Spleen (tissue), 11 donors: ENCODE measurements at regions not wholly inside any gene's neighbourhood (a gene's known extent, or its start where the extent isn't known, plus 50 kb on each side); places are given as distances from the start of the nearest gene placed in this dataset.

Experiments
- DNase-seq: peaks from one replicate; pipeline ENCODE4 v3.0.0-alpha.2; 2020
- H3K27ac ChIP-seq, 8 donors: fragments of 200-600 bp; sonication (generic) in 7 of 8; 1 replicate in 4 of 8; 2 replicates in 4 of 8; pipeline versions ENCODE4 v1.5.0 to v1.8.0; 2016 to 2021; ENCODE audit warnings: inconsistent platforms in 4 of 8, mild to moderate bottlenecking in 4 of 8, moderate library complexity in 1 of 8
- H3K27me3 ChIP-seq, 7 donors: fragments of 200-600 bp; sonication (generic) in 6 of 7; replicated peaks in 1 of 7; 1 replicate in 4 of 7; 2 replicates in 3 of 7; pipeline versions ENCODE4 v1.5.0 to v1.8.0; 2016 to 2021; ENCODE audit warnings: inconsistent platforms in 3 of 7, mild to moderate bottlenecking in 1 of 7
- H3K36me3 ChIP-seq, 6 donors: fragments of 200-600 bp; sonication (generic) in 5 of 6; 1 replicate in 4 of 6; 2 replicates in 2 of 6; pipeline versions ENCODE4 v1.5.0 to v1.8.0; 2016 to 2021; ENCODE audit warnings: inconsistent platforms in 2 of 6
- H3K4me1 ChIP-seq, 6 donors: fragments of 200-600 bp; sonication (generic) in 5 of 6; 1 replicate in 3 of 6; 2 replicates in 3 of 6; pipeline versions ENCODE4 v1.5.0 to v1.8.0; 2016 to 2021; ENCODE audit warnings: inconsistent platforms in 3 of 6
- H3K4me3 ChIP-seq, 8 donors: fragments of 200-600 bp; sonication (generic) in 7 of 8; 1 replicate in 4 of 8; 2 replicates in 4 of 8; pipeline versions ENCODE4 v1.5.0 to v1.8.0; 2016 to 2021; ENCODE audit warnings: inconsistent platforms in 4 of 8, mild to moderate bottlenecking in 4 of 8, moderate library complexity in 2 of 8
- H3K9me3 ChIP-seq, 8 donors: fragments of 200-600 bp; sonication (generic) in 7 of 8; 1 replicate in 4 of 8; 2 replicates in 4 of 8; pipeline versions ENCODE4 v1.5.0 to v1.8.0; 2016 to 2021; ENCODE audit warnings: inconsistent platforms in 4 of 8
- POLR2A ChIP-seq, 3 donors: fragments of 450-650 bp; IDR thresholded peaks; one replicate each; pipeline ENCODE4 v1.5.1; 2017; ENCODE audit warnings: antibody characterized with exemption in 3 of 3, mild to moderate bottlenecking in 1 of 3
- POLR2AphosphoS5 ChIP-seq, 3 donors: sonication (generic); formaldehyde crosslinking; IDR thresholded peaks; one replicate each; pipeline ENCODE4 v1.5.1; 2017; ENCODE audit warnings: antibody characterized with exemption in 3 of 3
- WGBS, 5 donors: extraction: QIAGEN DNeasy Blood & Tissue Kit in 3 of 5; methylation state at CpG; one replicate each; pipeline versions ENCODE4 v1.1.5 to v1.1.7; 2013 to 2018; 5-methylcytosine and 5-hydroxymethylcytosine counted together
- intact Hi-C: fragments of 100-400 bp; cut with DNase I; formaldehyde crosslinking; loops from one replicate; pipeline ENCODE4 v1.15.0; 2023; ENCODE audit warnings: low total_unique reads
- TF ChIP-seq, protein P1 (sequence below), 11 experiments: fragments of 200-600 bp in 7 of 11; fragments of 450-650 bp in 4 of 11; sonication (generic) in 4 of 11; IDR thresholded peaks in 8 of 11; conservative IDR thresholded peaks in 3 of 11; 1 replicate in 7 of 11; 2 replicates in 4 of 11; pipeline versions ENCODE4 v1.4.0 to v1.8.0; 2016 to 2021; ENCODE audit warnings: antibody characterized with exemption in 11 of 11, inconsistent platforms in 4 of 11, mild to moderate bottlenecking in 1 of 11
- donor health status: healthy with polysubstance abuse.
- donor health status: DM: no; HTN: no; CAD: no; lungs with moderate emphysema.
- donor health status: DM: no; HTN: no; CAD: no.
- donor health status: Bipolar disorder and iron deficiency.
- donor health status: healthy.
- donor health status: DM: no; HTN: no; CAD: no.
- donor health status: DM: yes; HTN: yes; CAD: no.

DNA sequence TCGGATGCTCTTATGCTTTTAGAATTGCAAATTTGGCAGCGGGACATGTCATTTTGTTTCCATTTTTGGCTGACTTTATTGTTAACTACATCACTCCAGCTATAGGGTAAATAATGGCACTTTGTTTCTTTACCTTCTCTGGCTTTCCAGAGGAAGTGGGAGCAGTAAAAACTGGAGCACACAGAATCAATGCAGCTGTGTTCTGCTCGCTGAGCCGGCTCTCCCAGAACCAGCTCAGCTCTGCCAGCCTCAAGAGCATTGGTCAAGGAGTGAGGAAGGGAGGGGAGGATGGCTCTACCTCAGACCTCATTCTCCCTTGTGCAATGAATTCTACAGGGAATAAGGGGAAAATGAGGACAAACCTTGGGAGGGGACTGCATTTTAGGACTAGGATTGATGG is 50.5 kb upstream of the SPATA13 start:
- Histone ChIP-seq H3K27ac (no peak overlapping the region), H3K36me3 (no peaks in the 10 kb centered on the region), H3K4me1 (no peaks in the 10 kb centered on the region), H3K27me3 (no peaks in the 10 kb centered on the region), H3K4me3 (no peak overlapping the region), H3K9me3 (no peaks in the 10 kb centered on the region)
- 66 to 78% (median 70%) methylated on average over 4 of the region's 4 CpGs for WGBS, 5 donors
- no peak for TF ChIP-seq POLR2AphosphoS5 (IDR thresholded peaks at IDR 0.05)
- TF ChIP-seq POLR2A (IDR thresholded peaks at IDR 0.05), result no peak
- TF ChIP-seq, protein P1, sequence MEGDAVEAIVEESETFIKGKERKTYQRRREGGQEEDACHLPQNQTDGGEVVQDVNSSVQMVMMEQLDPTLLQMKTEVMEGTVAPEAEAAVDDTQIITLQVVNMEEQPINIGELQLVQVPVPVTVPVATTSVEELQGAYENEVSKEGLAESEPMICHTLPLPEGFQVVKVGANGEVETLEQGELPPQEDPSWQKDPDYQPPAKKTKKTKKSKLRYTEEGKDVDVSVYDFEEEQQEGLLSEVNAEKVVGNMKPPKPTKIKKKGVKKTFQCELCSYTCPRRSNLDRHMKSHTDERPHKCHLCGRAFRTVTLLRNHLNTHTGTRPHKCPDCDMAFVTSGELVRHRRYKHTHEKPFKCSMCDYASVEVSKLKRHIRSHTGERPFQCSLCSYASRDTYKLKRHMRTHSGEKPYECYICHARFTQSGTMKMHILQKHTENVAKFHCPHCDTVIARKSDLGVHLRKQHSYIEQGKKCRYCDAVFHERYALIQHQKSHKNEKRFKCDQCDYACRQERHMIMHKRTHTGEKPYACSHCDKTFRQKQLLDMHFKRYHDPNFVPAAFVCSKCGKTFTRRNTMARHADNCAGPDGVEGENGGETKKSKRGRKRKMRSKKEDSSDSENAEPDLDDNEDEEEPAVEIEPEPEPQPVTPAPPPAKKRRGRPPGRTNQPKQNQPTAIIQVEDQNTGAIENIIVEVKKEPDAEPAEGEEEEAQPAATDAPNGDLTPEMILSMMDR (IDR thresholded peaks at IDR 0.05 in 8 of 11, conservative IDR thresholded peaks at IDR 0.05 in 3 of 11), result no peak
- DNase-seq, result no peak
- intact Hi-C loops, result no loop called here
